ENCODE measurements at regions not wholly inside any gene's neighbourhood (a gene's known extent, or its start where the extent isn't known, plus 50 kb on each side); places are given as distances from the start of the nearest gene placed in this dataset.
"Not testable (repeated sequence)": the region's sequence is repeated elsewhere in the genome, so short reads cannot be mapped to it uniquely, and the experiment has no call there.

DNA sequence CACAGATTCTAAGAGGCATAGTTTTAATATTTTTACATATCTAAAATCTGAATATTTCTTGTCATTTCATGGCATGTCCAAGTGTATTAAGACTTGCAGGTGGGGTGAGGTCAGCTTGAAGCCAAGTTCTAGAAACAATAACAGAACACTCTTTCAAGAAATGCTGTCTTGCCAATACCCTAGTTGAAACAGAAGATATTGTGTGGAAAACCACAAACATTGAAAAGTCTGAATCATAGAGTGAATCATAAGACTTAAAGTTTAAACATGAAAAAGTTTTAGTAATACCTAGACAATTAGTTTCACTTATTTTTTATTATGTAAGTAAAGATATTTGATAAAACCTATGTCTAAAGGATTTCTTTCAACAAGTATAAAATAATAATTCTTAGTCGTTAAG lies 191.5 kb upstream of the CAND1 start:
- peak; percentile 60 for DNase-seq (ENCODE audit: low spot score)

DNA sequence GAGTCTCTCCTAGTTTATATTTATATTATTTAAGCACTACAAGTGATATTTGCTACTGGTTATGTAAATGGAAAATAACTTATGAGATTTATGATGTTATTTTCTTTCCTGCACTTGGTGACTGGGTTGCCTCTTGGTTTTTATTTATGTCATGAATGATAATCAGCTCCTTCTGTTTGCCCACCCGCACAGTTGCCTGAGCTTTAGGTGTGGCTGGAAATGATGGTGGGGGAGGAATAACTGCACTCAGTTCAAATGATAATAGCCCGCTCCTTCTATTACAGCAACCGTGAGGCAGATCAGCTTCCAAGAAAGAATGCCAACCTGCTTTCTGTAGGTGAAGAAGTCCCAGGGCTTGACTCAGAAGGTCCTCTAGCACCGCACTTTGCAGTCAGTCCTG lies 190.2 kb upstream of the CAND1 start:
- DNase-seq (ENCODE audit: low spot score), result no peak

DNA sequence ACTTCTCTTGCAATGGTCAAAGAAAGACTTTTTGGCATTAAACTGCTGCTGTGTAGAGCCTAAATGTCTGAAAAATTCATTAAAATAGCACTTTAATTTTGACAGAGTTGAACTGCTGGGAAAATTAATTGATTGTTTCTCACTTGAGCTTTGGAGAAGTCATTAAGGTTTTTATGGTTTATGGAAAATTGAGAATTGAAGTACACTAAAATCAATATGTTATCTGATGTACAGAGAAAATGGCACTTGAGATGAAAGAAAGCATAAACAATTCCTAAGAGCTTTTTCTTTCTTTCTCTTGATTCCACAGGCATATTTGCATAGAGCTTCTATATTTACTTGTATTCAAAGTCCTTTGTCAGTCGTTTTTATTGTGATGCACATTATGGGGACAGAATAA lies 188.5 kb upstream of the CAND1 start:
- DNase-seq (ENCODE audit: low spot score), result no peak

DNA sequence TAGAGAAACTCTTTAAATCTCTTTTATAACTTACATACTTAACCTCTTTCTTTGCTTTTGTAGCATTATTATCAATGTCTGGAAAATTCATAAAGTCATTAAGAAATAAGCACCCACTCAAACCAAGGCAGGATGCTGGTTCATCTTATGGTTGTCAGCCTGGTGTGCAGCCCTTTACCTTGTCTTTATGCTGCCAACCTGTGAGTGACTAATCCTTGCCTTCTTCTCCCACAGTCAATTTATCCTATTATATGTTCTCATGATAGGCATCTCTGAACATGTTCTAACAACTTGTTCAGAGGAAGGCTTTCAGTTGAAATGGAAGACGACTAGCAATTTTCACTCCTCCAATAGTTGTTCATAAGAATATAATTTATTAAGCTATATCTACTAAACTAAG lies 186.9 kb upstream of the CAND1 start:
- no peak for DNase-seq (ENCODE audit: low spot score)

DNA sequence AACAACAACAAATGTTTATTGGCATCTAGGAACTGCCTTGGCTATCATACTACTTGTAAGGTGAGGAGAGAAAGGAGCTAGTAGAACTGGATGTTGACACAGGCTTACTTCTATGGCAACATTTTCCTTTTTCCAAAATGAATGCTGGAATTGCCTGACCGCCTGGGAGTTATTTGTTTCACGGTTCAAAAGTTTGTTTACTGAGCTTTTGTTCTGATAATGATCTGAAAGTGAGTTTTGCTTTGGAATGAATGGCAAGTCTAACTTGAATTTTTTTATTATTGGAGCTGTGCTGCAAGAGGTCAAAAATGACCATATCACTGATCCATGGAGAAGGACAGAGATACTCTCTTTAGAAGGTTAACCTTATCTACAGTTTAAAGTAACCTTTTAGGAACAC lies 183.5 kb upstream of the CAND1 start:
- DNase-seq (ENCODE audit: low spot score), result no peak

DNA sequence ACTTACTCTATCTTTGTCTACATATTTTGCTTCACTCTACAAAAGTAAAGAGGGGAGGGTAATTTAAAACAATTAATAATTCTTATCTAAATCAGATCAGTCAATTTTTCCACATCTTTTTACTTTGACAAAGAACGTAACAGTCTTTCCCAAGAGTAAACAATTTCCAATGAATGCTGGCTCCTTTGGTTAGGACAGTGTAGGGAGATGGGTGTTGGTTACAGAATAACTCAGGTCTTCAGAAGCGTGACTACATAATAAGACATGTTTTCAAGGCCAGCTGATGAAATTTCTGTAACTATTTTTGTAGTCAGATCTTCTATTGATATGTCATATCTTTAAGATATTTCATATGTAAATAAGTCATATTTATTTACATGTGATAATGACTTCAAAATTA lies 183.0 kb upstream of the CAND1 start:
- DNase-seq (ENCODE audit: low spot score), result no peak

DNA sequence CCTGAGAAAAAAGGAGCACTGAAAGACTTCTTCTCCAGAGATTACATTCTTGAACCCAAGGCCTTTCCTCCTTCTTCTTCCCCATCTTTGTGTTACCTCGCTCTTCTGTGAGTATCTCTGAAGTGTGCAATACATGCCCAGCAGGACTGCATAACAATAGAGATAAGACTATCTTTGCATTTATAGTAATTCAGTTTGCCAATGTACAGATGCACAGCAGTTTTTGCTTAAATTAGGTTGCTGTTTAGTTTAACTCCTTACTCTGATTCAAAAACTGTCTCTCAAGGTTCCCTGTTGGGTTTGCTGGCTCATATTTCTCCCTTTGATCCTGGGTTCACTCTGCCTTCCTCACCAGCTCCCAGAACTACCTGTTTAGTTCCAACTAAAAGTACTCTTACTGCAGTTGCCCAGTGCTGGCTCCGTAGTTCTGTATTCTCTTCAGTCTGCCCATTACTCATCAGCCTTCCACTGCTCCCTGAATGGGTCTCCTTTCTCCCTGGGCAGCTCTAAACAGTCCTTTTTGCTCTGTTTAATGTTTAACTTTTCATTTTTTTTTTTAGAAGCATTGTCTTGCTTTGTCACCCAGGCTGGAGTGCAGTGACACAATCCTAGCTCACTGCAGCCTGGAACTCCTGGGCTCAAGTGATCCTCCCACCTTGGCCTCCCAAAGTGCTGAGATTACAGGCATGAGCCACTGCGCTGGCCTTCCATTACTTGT lies 180.6 kb upstream of the CAND1 start:
- DNase-seq (ENCODE audit: low spot score), result no peak

DNA sequence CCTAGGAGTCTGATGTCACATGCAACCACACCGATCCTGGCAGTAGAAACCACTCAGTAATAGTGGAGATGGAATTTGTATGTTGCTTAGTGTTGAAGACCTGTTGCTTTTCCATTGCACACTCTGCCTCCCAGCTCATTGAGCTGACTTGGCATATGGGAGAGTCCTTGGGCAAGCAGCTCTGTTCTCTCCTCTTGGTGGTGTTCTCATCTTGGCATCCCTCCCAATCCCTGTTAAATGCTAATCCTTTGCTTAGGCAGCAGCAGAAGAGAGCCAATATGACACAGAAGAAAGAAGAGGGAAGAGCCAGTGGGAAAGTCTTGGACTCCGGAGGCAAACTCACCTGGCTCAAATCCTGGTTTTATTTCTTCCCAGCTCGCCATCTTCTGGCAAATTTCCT lies 178.0 kb upstream of the CAND1 start:
- no peak for DNase-seq (ENCODE audit: low spot score)

DNA sequence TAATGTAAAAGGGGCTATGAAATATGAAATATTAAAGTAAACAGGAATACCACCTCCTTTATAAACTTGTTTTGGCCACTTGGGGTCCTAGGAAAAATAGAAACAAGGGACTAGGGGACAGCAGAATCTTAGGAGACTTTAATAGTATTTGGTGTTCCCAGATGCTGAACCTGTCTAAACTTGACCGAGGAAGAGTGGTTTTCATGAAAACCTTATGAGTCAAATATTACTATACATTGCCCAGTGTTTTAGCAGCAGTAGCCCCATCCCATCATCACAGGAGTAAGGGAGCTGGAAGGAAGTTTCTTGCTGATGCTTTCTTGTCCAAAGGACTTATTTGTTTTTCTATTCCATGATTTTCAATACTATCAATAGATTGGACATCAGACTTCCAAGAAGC lies 177.5 kb upstream of the CAND1 start:
- no peak for DNase-seq (ENCODE audit: low spot score)

DNA sequence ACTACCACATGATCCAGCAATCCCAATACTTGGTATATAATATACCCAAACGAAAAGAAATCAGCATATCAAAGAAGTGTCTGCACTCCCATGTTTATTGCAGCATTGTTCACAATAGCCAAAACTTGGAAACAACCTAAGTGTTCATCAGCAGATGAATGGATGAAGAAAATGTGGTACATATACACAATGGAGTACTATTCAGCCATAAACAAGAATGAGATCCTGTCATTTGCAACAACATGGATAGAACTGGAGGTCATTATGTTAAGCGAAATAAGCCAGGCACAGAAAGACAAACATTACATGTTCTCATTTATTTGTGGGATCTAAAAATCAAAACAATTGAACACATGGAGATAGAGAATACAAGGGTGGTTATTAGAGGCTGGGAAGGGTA lies 176.2 kb upstream of the CAND1 start:
- DNase-seq (ENCODE audit: low spot score), result not testable (repeated sequence)

DNA sequence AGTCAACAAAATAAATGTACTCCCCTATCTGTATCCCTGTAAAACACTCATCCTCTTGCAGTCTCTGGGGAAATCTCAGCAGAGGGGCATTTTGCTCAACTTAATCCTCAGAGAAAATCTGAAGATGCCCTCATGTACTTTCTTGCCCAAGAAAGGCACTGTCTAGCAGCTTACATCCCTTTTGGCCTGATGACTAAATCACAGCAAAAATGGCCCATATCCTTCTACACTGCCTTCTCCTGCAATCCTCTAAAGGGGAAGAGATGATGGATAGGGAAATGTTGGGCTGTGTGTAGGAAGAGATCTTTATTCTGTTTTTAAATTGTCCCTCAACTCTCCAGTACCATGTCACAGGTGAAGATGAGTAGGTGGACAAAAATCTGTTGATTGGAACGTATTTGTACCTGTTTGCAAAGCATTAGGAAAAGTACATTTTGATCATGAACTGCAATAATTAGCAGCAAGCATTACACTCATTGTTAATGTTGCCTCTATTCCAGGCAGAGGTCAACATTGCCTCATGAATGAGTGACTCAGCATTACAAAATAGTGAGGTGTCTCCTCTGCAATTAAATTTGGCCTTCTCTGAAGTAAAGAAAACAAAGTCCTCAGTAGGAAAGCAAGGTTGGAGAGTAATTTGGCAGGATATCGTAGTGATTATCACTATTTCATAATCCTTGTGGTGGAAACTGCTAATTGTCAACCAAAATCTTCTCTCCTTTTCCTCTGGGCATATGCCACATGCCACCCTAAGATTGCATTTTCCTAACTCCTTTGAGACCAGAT lies 172.4 kb upstream of the CAND1 start:
- DNase-seq (ENCODE audit: low spot score), result peak; percentile 61

DNA sequence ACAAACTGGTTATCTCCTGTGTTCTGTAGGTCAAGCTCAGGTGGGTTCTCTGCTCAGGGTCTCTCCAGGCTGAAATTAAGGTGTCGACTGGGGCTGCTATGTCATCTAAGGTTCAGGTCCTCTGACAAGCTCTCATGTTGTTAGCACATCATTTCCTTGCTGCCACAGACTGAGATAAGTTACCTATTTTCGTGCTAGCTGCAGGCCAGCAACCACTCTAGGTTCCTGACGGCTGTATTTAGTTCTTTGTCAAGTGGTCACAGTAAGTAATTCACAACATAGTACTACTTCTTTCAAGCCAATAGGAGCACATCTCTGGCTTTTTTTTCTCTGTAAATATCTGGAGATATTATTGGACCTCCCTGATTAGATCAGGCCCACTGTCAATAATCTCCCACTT lies 169.3 kb upstream of the CAND1 start:
- DNase-seq (ENCODE audit: low spot score), result no peak

DNA sequence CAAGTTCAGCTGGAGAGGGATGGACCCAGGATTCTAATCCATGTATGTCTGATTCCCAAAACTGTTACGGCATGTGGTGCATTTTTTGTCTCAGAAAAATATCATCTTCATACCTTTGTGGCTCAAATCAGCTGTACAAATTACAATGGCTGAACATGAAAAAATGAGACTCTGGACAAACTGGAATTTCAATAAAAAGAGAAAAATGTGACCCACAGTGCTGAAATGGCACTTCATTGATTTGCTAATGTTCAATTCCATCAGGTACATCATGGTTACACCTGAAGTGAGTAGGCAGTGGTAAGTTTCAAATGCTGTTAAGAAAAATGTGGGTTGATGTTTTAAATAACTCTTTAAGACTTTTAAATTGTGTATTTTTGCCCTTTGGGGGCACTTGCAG lies 165.6 kb upstream of the CAND1 start:
- DNase-seq (ENCODE audit: low spot score), result no peak

DNA sequence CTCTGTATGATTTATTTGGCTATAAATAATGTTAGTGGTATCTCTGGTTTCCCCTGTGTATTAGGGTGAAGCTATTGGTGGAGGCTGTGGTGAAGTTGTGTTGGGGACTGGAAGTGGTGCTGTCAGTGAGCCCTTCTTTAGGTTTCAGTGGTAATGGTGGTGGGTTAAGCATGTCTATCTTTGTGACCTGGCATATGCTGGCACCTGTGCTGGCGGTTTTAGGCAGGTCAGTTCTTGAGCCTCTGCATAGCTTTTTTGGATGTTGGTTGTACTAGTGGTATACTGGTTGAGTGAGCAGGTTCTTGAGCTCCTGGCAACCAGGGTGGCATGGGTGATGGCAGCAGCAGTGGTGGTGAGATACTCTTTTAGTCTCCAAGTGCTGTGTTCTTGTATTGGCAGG lies 161.9 kb upstream of the CAND1 start:
- DNase-seq (ENCODE audit: low spot score), result no peak

DNA sequence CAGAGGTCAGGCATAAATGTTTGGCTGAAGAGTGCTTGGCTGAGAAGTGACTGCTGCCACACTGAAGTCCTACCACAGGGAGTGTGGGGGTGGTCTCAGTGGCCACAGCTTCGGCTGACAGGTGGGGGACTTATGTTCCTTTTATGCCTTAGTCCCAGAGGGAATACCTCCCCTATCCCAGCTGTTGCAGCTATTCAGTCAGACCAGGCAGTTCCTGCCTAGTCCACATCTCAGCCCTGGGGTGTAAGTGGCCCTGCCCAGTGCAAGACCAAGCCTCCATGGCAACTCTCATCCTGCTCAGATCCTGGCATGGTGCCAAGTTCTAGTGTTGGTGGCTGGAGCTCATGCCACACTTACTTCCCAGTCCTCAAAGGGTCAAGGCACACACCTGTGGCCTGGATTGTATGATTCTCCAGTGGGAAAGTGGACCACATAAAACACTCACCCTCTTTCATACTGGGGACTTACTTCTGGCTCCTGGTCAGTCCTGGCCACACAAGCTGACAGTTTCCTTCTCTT lies 161.3 kb upstream of the CAND1 start:
- DNase-seq (ENCODE audit: low spot score), result no peak

DNA sequence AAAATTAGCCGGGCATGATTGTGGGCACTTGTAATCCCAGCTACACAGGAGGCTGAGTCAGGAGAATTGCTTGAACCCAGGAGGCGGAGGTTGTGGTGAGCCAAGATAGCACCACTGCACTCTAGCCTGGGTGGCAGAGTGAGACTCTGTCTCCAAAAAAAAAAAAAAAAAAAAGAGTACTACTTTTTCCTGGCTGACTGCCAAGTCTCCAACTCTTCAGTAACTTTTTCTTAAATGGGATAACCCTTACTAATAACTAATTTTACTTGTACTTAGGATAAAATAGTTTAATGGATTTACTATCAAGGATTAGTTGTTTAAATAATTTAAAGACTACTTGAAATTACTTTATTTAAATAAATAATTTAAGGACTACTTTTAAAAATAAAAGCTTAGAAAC lies 158.8 kb upstream of the CAND1 start:
- not testable (repeated sequence) for DNase-seq (ENCODE audit: low spot score)

DNA sequence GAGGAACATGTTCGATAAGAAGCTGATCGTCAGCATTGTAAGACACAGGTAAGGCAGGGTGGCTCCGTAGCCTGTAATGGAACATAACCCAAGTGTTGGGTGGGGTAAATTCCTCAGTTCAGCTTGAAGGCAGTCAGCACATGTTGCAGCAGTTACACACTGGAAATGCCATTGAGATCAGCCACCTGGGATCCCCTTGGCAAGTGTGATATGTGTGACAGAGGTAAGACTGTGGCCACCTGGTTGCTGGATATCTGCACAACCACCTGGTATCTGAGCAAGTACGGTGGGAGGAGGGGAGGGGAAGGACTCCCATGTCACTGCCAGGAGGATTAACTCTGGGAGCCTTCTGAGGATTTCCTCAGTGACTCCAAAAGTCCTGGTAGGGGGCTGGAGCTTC lies 158.0 kb upstream of the CAND1 start:
- no peak for DNase-seq (ENCODE audit: low spot score)

DNA sequence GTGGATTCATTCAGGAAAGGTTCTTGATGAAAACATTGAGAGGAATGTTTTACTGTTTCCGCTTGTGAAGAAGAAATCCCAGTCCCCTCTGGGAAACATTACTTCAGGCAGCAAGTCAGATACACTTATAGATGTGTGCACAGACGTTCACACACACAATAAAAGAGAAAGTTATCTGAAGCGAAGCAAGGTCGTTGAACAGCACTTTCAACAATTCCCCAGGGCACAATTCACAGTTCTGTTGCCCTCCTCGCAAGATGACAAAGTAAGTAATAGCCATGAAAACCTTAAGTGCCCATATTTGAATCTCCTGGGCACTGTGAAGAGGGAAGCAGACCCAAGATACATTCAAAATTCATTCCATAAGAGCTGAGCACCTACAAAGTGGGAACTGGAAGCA lies 156.6 kb upstream of the CAND1 start:
- no peak for DNase-seq (ENCODE audit: low spot score)

DNA sequence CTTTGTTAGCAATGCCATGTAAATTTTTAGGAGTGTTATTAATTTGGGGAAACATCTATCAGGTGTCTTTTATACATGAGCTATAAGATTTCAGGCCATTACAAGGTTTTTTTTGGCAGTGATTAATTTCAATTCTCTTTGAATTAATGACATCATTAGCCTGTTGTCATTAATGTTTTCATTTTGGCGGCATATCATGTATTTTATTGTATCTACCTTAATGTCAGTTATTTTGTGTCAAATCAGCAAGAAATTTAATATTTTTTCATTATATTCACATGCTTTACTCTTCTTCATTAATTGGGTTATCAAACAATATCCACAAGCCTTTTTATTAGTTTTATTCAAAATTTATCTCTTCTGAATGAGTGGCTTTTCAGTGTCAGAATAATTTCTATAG lies 153.0 kb upstream of the CAND1 start:
- no peak for DNase-seq (ENCODE audit: low spot score)

DNA sequence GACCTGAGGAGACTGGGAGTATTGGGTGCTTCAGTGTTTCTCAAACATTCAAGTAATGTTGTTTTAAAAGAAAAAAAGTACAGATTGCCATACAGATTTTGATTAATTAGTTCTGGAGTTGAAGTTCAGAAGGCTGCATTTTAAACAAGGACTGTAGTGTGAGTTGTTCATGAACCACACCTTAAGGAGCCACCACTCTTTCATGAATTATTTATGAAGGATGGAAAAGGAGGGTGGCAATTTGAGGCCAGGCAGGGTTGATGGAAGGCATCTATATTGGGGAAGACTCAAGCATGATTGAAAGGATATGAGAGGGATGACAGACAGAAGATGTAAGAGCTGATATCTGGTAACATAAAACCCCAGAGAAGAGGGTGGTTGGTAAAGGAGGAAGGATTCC lies 146.6 kb upstream of the CAND1 start:
- no peak for DNase-seq (ENCODE audit: low spot score)

DNA sequence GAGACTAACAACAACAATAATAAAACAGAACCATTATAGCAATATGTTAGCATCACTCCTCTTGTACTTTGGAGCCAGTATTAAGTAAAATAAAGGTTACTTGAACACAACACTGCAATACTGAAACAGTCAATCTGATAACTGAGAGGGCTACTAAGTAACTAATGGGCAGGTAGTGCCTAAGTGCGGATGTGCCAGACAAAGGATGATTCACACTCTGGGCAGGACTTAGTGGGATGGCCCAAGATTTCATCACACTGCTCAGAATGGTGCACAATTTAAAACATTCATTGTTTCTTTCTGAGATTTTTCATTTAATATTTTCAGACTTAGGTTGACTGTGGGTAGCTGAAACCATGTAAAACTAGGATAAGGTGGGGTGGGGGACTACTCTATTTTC lies 131.9 kb upstream of the CAND1 start:
- DNase-seq (ENCODE audit: low spot score), result peak; percentile 17

DNA sequence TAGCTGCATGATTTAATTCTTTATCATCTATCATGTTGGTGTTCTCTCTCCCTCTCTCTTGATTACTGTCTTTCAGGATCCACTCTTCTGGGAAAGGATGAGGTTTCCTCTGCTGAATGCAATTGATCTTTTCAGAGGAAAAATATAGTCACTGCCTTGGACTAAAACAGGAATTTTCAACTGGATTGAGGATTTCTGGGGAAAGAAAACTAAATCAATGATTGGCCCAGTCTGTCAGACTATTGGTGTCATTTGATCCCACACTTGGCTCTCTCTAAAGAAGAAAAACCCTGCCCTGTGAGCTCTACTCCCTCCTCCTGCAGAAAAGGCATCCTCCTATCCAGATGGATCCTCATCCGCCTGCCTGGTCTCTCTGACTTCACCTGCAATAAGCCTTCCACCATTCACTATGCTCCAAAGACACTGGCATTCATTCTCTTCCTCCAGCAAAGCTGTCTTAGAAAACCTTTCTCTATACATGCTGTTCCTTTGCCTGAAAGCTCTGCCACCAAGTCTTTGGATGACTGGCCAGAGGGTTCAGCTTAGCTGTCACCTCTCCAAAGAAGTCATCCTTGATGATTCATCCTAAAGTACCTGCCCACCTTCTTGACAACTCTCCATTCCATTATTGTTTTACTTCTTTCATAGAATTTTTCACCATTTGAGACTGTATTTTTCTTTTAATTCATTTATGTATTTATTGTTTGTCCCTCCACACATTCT lies 127.7 kb upstream of the CAND1 start:
- no peak for DNase-seq (ENCODE audit: low spot score)

DNA sequence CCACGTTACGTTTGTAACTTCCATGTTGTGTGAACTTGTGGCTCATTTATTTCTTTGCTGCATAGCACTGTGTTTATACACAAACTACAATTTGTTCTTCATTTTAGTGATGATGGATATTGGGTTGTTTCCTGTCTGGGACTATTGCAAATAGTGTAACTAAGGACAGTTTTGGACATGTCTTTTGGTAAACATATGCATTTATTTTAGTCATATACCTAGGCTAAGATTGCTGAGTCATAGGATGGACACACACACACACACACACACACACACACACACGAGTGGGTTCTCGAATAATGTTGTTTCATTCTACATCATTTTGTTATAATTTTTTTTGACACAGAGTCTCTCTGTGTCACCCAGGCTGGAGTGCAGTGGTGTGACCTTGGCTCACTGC lies 123.5 kb upstream of the CAND1 start:
- DNase-seq (ENCODE audit: low spot score), result no peak

Measured in A172 (cell line).